ENCODE measurements at regions not wholly inside any gene's neighbourhood (a gene's known extent, or its start where the extent isn't known, plus 50 kb on each side); places are given as distances from the start of the nearest gene placed in this dataset.
"Not testable (repeated sequence)": the region's sequence is repeated elsewhere in the genome, so short reads cannot be mapped to it uniquely, and the experiment has no call there.

GRCh38 chr14:83163016-83163415, 1629.4 kb upstream of the SEL1L start:
- no peak for DNase-seq

DNA sequence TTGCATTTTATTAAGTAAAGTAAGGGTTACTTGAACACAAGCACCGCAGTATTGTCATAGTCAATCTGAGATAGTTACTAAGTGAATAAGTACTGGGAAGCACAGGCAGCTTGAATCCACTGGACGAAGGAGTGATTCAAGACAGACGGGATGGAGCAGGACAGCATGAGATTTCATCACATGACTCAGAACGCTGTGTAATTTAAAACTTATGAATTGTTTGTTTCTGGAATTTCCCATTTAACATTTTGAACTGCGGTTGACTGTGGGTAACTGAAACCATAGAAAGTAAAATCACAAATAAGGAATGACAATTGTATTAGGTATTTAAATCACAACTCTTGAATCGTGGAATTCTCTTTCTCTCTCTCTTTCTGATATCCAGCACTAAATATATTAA, 1630.4 kb upstream of the SEL1L start:
- no peak for DNase-seq

- no peak for DNase-seq
These were observed 1630.9 kb upstream of the SEL1L start for GRCh38 chr14:83164591-83164990.

GRCh38 chr14:83170165-83170564, 1636.5 kb upstream of the SEL1L start:
- no peak for DNase-seq

DNA sequence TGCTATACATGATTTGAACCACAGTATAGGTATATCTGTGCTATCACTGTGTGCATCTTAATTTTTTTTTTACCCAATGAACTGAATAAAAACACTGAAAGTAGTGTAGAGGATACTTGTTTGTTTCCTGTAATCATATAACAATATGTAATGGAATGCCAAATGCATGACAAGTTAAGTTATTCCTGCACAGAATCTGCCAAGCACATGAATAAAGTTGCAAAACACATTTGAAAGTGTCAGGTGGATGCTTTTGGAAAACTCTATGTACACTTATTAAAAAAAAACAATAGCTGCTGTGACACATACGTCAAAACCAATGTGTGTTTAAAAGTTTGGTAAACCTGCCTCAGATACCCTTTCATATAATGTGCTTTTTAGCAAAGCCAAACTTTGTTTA, 1638.1 kb upstream of the SEL1L start:
- no peak for DNase-seq

GRCh38 chr14:83172363-83172762, 1638.7 kb upstream of the SEL1L start:
- DNase-seq: no peak

GRCh38 chr14:83173687-83174086, 1640.0 kb upstream of the SEL1L start:
- DNase-seq: no peak

DNA sequence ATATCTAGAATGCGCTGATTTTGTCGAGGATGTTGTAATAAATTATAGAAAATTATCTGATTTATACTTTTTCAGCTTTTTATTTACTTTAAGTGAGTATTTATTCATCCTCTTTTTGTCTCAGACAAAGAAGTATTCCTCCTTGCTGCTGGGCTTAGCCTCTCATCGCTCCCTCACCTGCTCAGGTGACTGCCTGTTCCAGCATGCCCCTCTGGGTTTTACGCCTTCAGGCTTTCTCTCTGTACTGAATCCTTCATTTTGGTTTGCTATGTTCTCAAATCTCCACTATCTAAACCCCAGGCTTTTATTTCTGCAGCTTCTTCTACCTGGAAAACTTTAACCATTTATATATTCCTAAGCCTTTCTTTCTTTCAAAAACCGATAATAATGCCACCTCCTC, 1650.9 kb upstream of the SEL1L start:
- DNase-seq: no peak

GRCh38 chr14:83188311-83188710, 1654.7 kb upstream of the SEL1L start:
- DNase-seq: not testable (repeated sequence)

GRCh38 chr14:83196236-83196635, 1662.6 kb upstream of the SEL1L start:
- no peak for DNase-seq

DNA sequence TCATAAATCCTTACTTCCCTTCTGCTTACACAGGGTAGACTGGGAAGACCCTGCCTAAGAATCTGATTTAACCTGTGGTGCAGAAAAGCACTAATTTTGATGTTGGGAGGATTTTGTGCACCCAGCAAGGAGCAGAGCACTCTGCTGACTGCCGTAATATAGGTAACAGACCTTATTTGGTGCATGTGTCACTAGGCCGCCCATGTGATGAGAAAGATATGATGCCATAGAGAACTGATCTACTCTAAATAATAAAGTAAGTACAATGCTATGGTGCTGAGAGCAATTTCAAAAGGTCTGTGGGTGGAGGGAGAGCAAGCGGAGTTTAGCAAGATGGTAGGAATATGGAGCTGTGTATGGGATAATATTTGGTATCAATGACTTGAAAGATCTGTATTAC, 1663.6 kb upstream of the SEL1L start:
- no peak for DNase-seq

DNA sequence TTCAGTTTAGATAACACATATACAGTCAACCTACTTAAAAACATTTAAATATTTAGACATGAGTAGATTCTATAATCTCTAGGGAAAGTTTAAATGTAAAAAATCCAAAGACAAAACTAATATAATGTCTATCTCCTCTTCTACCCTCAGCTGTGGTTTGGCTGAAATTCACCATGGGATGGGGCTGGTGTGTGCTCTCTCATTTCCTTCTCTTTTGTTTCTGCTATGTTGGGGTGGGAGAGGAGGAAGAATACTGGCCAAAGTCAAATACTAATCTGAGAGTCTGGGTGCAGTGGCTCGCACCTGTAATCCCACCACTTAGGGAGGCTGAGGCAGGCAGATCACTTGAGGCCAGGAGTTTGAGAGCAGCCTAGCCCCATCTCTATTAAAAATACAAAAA, 1673.9 kb upstream of the SEL1L start:
- no peak for DNase-seq

GRCh38 chr14:83208341-83208740, 1674.7 kb upstream of the SEL1L start:
- no peak for DNase-seq

- DNase-seq: no peak
These were observed 1683.8 kb upstream of the SEL1L start for GRCh38 chr14:83217492-83217891.

DNA sequence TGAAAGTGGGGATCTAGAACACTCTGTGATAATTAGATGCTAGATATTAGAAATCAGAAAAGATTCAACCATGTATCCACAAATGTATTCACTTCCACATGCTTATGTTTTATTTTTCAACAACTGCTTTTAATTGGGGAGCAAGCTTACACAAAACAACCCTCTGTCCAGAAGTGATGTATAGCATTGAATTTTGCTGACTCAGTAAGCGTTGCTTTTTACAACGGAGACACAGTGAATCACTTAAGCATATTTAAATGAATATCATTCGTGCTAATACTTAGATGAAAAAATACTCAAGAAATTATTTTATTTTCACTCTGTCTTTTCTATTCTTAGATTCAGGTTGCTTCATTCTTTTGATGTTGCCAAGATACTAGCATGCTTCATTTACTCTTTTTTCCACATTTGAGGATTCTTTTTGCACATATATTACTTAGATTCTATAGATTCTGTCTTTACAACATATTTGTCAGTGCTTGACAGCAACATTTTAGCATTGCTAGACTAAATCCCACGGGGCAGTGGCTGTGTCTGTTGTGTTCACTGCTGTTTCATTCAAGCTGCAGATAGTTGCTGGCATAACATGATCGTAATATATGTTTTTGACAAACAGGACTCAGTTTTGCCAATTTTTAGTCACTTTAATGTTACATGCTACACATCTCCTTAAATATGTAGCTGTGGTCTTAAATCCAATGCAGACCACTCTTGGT, 1714.4 kb upstream of the SEL1L start:
- DNase-seq: no peak

DNA sequence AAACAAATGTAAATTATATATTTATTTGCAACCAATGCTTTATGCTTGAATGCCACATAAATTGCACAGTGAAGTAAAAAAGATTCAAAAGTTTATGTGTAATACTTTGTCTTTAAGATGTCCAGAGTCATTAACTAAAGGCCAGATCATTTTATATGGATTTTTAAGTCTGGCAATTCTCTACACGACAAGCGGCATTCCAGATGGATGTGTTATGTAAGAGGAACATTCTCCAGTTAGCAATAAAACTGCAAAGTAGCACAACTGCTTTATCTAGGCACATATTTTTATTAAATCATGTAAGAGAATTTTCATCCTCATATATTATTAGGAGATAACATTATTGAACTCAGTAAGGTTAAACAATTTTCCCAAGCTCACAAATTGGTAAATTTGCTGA, 1717.7 kb upstream of the SEL1L start:
- no peak for DNase-seq

DNA sequence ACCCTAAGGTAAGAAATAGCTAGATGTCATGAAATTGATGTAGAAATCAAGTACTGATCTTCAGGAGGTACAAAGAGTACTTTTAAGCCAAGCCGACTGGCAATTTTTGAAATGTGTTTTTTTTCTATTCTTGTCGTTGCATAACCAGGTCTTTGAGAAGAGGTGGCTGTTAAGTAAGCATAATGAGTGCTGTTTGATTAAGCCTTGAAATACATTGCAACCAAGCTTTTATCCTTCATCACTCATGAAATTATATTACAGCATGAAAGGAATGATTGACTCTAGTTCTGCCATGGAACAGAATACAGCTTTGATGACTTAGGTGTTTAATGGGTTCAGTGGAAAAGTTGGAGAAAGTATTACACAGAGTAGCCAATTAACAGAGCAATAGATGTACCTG, 1720.2 kb upstream of the SEL1L start:
- no peak for DNase-seq

GRCh38 chr14:83255015-83255726, 1721.5 kb upstream of the SEL1L start:
- DNase-seq: no peak

DNA sequence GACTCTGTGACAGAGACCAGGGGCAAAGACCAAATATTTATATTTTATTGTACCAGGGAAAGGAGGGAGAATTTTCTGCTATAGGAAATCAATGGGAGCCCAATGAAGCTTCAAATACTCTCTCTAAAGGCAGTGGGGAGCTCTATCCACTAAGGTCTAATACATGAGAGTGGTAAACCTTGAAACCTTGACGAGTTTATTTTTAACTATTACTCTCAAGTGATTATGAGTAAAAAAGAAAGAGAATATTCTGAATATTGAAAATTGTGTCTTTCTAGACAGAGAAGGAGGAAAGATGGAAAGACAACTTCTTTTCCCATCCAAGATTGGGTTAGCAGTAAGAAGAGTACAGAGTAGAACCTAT, 1722.1 kb upstream of the SEL1L start:
- no peak for DNase-seq

DNA sequence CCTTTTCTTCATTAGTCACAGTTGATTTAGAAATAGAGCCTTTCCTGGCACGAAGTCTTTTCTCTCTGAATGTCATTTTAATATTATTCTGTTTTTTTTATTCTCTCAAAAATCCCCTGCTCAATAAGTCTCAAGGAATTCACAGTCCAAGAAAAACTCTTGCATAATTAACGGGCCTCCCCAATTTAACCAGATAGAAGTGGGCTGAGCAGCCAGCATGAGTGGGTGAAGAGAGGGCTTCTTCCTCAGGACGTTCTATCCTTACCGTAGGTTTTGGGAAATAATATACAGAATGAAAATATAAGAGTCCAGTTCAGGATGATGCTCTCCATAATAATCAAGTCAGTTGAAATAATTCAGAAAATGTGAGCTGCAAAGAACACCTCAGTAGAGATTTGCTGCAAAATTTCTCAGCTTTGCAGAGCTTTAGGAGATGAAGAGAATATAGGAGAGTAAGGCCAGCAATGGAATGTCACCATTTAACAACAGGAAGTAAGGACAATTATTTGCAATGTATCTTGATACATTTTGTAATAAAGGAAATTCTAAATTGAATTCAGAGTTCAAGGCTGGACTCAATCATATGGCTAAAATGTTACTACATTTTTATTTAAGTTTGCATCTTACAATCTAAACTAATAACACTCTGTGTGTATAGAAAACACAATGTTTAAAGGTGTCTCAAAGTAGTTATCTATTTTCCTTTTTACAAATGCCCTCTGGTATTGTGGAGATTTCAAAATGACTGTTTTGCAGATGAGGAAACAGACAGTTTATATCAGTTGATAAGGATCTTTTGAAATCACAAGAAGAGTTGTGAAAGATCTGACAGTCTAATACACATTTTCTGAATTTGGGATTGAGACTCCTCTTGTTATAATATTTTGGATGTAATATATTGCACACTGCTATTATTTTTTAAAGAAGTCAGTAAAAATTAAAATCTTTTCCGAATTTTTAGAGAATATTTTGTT, 1724.1 kb upstream of the SEL1L start:
- no peak for DNase-seq

- DNase-seq: no peak
These were observed 1727.1 kb upstream of the SEL1L start for GRCh38 chr14:83260751-83261150.

DNA sequence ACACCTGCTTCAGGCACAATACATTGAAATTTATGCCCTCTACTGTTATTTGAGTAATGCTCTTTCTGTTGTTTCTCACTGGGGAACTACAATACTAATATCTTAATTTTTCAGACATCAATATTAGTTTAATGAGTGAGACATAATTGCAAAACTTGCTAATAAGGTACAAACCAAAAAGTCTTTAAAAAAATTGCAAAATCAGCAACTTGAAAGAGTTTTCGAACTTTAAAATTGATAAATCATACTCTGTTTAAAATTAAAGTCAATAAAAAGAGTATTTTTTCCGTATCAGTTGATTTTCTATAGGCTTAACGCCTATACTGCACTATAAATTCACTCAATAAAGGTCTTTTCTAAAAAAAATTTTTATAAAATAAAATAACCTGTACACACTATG, 1735.9 kb upstream of the SEL1L start:
- no peak for DNase-seq

Data from amygdala (tissue), 56 donors.